Mesenchymal stem cell (in vitro differentiated cells and primary cell): ENCODE measurements at regions not wholly inside any gene's neighbourhood (a gene's known extent, or its start where the extent isn't known, plus 50 kb on each side); places are given as distances from the start of the nearest gene placed in this dataset.
A peak's percentile ranks its signal among the peaks of the same experiment; 100 is the strongest.

Source experiments
- DNase-seq: peaks from one replicate; pipeline ENCODE4 v3.0.0-alpha.2; 2013
- H2AFZ ChIP-seq: one replicate; pipeline ENCODE4 v1.6.1; 2013; ENCODE audit warnings: low read depth, mild to moderate bottlenecking, control low read depth, inconsistent platforms, low read length, moderate library complexity
- H2AK5ac ChIP-seq: 2 replicates; pipeline ENCODE4 v1.6.1; 2013; ENCODE audit warnings: low read length, moderate library complexity, mild to moderate bottlenecking, inconsistent platforms; ENCODE audit not compliant: severe bottlenecking
- H2BK120ac ChIP-seq: one replicate; pipeline ENCODE4 v1.6.1; 2013; ENCODE audit warnings: low read depth, mild to moderate bottlenecking, inconsistent platforms, low read length, moderate library complexity
- H2BK12ac ChIP-seq, 2 experiments: one replicate each; pipeline ENCODE4 v1.6.1; 2013; ENCODE audit warnings: inconsistent platforms in 2 of 2, low read length in 2 of 2, mild to moderate bottlenecking in 2 of 2, moderate library complexity in 2 of 2, control low read depth in 1 of 2
- H2BK15ac ChIP-seq: one replicate; pipeline ENCODE4 v1.6.1; 2013; ENCODE audit warnings: mild to moderate bottlenecking, low read depth, inconsistent platforms; ENCODE audit not compliant: poor library complexity, severe bottlenecking
- H2BK5ac ChIP-seq: 2 replicates; pipeline ENCODE4 v1.6.1; 2013; ENCODE audit warnings: low read depth, mild to moderate bottlenecking, low read length, control low read depth, inconsistent platforms; ENCODE audit not compliant: poor library complexity, severe bottlenecking
- H3K14ac ChIP-seq, 2 experiments: one replicate each; pipeline ENCODE4 v1.6.1; 2013; ENCODE audit warnings: inconsistent platforms in 2 of 2, low read length in 2 of 2, control low read depth in 1 of 2, mild to moderate bottlenecking in 1 of 2, moderate library complexity in 1 of 2
- H3K18ac ChIP-seq, 2 experiments: one replicate each; pipeline ENCODE4 v1.6.1; 2013; ENCODE audit warnings: inconsistent platforms in 2 of 2, low read length in 2 of 2, control low read depth in 1 of 2, low read depth in 1 of 2, mild to moderate bottlenecking in 1 of 2
- H3K23ac ChIP-seq, 2 experiments: one replicate each; pipeline ENCODE4 v1.6.1; 2013; ENCODE audit warnings: inconsistent platforms in 2 of 2, low read length in 2 of 2, mild to moderate bottlenecking in 2 of 2, moderate library complexity in 2 of 2, control low read depth in 1 of 2
- H3K27ac ChIP-seq: 2 replicates; pipeline ENCODE4 v1.5.1; 2013; ENCODE audit warnings: mild to moderate bottlenecking, moderate library complexity, low read length, control low read depth, inconsistent platforms; ENCODE audit not compliant: poor library complexity, severe bottlenecking
- H3K27me3 ChIP-seq, 2 experiments: 2 replicates each; pipeline versions ENCODE4 v1.6.1 to v1.7.0; 2013; ENCODE audit warnings: low read length in 2 of 2, mild to moderate bottlenecking in 2 of 2, moderate library complexity in 2 of 2, control low read depth in 1 of 2, inconsistent platforms in 1 of 2; ENCODE audit not compliant: control insufficient read depth in 1 of 2, insufficient read depth in 1 of 2
- H3K36me3 ChIP-seq, 2 experiments: 2 replicates each; pipeline versions ENCODE4 v1.6.1 to v1.7.0; 2013; ENCODE audit warnings: low read length in 2 of 2, control low read depth in 1 of 2, inconsistent platforms in 1 of 2, low read depth in 1 of 2, mild to moderate bottlenecking in 1 of 2; ENCODE audit not compliant: insufficient read depth in 2 of 2, control insufficient read depth in 1 of 2
- H3K4ac ChIP-seq, 2 experiments: one replicate each; pipeline ENCODE4 v1.6.1; 2013; ENCODE audit warnings: inconsistent platforms in 2 of 2, low read length in 2 of 2, mild to moderate bottlenecking in 2 of 2, moderate library complexity in 2 of 2, control low read depth in 1 of 2, low read depth in 1 of 2
- H3K4me1 ChIP-seq: 2 replicates; pipeline ENCODE4 v1.6.1; 2013; ENCODE audit warnings: low read depth, low read length, control low read depth; ENCODE audit not compliant: control insufficient read depth, insufficient read depth
- H3K4me2 ChIP-seq: 2 replicates; pipeline ENCODE4 v1.6.1; 2013; ENCODE audit warnings: low read length, mild to moderate bottlenecking, inconsistent platforms; ENCODE audit not compliant: poor library complexity, severe bottlenecking
- H3K4me3 ChIP-seq, 2 experiments: 2 replicates each; pipeline versions ENCODE4 v1.5.1 to v1.7.0; 2013; ENCODE audit warnings: low read length in 2 of 2, mild to moderate bottlenecking in 2 of 2, control low read depth in 1 of 2, low read depth in 1 of 2; ENCODE audit not compliant: insufficient read depth in 1 of 2
- H3K79me1 ChIP-seq: replicated peaks from 2 replicates; pipeline ENCODE4 v1.6.1; 2013; ENCODE audit warnings: mild to moderate bottlenecking, control low read depth, low read length, inconsistent platforms; ENCODE audit not compliant: poor library complexity, severe bottlenecking
- H3K9ac ChIP-seq: 2 replicates; pipeline ENCODE4 v1.7.0; 2013; ENCODE audit warnings: mild to moderate bottlenecking, low read length, moderate library complexity
- H3K9me3 ChIP-seq: 2 replicates; pipeline ENCODE4 v1.7.0; 2013; ENCODE audit warnings: mild to moderate bottlenecking, low read length; ENCODE audit not compliant: control insufficient read depth
- H4K8ac ChIP-seq: one replicate; pipeline ENCODE4 v1.6.1; 2013; ENCODE audit warnings: inconsistent platforms, mild to moderate bottlenecking, low read length, moderate library complexity
- H4K91ac ChIP-seq: one replicate; pipeline ENCODE4 v1.6.1; 2013; ENCODE audit warnings: mild to moderate bottlenecking, low read length, inconsistent platforms
- WGBS: methylation state at CpG from one replicate; pipeline ENCODE4 v1.1.7; 2013; ENCODE audit warnings: mixed read lengths; 5-methylcytosine and 5-hydroxymethylcytosine counted together

DNA sequence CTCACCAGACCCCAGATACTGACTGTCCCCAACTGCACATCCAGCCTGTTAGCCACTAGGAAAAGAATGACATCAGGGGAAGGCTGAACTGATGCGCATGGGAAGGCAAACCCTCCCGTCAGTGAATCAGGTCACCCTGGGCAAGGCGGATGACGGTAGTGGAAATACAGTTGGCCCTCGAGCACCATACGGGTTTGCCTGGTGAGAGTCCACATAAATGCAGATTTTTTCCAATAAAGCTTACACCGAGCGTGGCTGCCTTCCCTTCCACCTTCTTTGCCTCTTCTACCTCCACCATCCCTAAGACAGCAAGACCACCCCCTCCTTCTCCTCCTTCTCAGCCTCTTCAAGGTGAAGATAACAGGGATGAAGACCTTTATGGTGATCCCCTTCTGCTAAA, 236.1 kb upstream of the TNRC6C start:
- H3K9ac ChIP-seq = no peak overlapping the region
- no peak overlapping the region for H2BK120ac ChIP-seq
- H3K4me3 ChIP-seq = no peak overlapping the region
- H3K4me1 ChIP-seq = peaks cover 2% of the 10 kb centered on the region
- H2BK12ac ChIP-seq = no peak overlapping the region
- no peak overlapping the region for H3K4me2 ChIP-seq
- no peaks in the 10 kb centered on the region for H3K36me3 ChIP-seq
- H2AK5ac ChIP-seq = no peak overlapping the region
- H3K14ac ChIP-seq = no peak overlapping the region
- H3K23ac ChIP-seq = no peak overlapping the region
- H3K9me3 ChIP-seq = peaks cover under 1% of the 10 kb centered on the region
- H2BK15ac ChIP-seq = no peak overlapping the region
- H3K27ac ChIP-seq = no peak overlapping the region
- 88% methylated on average over 8 of the region's 8 CpGs for WGBS
- no peaks in the 10 kb centered on the region for H3K79me1 ChIP-seq
- no peak for DNase-seq
- no peak overlapping the region for H3K4ac ChIP-seq
- H2AFZ ChIP-seq = no peak overlapping the region
- no peak overlapping the region for H2BK5ac ChIP-seq
- H4K91ac ChIP-seq = no peak overlapping the region
- H3K18ac ChIP-seq = no peak overlapping the region
- H4K8ac ChIP-seq = no peak overlapping the region
- H3K27me3 ChIP-seq = peaks cover 16 to 45% of the 10 kb centered on the region in 2 experiments

DNA sequence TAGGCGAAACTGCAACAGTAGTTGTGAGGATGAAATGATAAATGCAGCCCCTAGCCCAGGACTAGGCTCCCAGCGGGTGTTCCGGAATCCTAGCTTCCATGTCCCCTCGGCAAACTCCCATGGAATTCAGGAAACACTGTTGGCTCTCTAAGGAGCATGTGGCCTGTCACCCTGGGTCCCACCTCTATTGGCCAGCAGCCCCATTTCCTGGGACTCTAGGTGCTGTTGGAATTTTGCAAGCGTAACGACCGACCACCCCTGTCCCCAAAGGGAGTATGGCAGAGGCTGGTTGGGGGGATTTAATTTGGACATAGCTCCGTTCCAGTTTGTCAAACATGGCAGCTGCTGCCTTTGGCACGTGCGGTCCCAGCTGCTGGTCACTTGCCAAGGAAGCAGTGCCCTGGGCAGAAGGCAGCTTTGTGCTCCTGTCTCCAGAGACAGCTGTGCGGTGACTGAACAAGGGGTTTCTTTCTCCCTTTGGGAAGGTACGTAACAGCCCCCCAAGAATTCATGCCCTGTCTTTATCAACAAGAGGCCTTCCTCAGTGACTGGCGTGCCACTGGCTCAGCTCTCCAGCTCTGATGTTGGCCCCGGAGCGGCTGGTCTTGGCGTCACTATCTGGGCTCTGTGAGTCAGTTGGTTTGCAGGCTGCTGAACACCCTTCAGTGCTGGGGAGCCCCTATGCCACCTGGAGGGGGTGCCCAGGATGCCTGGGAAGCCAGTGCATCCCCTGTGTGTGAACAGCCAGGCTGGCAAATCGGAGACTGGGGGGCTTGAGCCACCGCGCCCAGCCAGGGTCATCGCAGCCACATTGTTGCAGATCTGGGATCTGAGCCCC, 235.2 kb upstream of the TNRC6C start:
- no peak overlapping the region for H3K4me2 ChIP-seq
- no peak overlapping the region for H2AK5ac ChIP-seq
- H2AFZ ChIP-seq = no peak overlapping the region
- H2BK5ac ChIP-seq = no peak overlapping the region
- peak overlapping the region in 1 of 2 experiments; percentile 26 for H3K14ac ChIP-seq
- no peak for DNase-seq
- no peaks in the 10 kb centered on the region for H3K36me3 ChIP-seq
- H3K4me1 ChIP-seq = peaks cover 2% of the 10 kb centered on the region
- no peak overlapping the region for H4K91ac ChIP-seq
- H3K4me3 ChIP-seq = no peak overlapping the region
- no peak overlapping the region for H2BK12ac ChIP-seq
- H3K23ac ChIP-seq = no peak overlapping the region
- H3K18ac ChIP-seq = no peak overlapping the region
- no peak overlapping the region for H2BK120ac ChIP-seq
- H4K8ac ChIP-seq = no peak overlapping the region
- no peak overlapping the region for H2BK15ac ChIP-seq
- H3K27me3 ChIP-seq = peaks cover 17 to 41% of the 10 kb centered on the region in 2 experiments
- H3K9me3 ChIP-seq = no peaks in the 10 kb centered on the region
- H3K4ac ChIP-seq = no peak overlapping the region
- WGBS = 89% methylated on average over 20 of the region's 20 CpGs
- no peak overlapping the region for H3K27ac ChIP-seq
- H3K79me1 ChIP-seq = no peaks in the 10 kb centered on the region
- no peak overlapping the region for H3K9ac ChIP-seq

DNA sequence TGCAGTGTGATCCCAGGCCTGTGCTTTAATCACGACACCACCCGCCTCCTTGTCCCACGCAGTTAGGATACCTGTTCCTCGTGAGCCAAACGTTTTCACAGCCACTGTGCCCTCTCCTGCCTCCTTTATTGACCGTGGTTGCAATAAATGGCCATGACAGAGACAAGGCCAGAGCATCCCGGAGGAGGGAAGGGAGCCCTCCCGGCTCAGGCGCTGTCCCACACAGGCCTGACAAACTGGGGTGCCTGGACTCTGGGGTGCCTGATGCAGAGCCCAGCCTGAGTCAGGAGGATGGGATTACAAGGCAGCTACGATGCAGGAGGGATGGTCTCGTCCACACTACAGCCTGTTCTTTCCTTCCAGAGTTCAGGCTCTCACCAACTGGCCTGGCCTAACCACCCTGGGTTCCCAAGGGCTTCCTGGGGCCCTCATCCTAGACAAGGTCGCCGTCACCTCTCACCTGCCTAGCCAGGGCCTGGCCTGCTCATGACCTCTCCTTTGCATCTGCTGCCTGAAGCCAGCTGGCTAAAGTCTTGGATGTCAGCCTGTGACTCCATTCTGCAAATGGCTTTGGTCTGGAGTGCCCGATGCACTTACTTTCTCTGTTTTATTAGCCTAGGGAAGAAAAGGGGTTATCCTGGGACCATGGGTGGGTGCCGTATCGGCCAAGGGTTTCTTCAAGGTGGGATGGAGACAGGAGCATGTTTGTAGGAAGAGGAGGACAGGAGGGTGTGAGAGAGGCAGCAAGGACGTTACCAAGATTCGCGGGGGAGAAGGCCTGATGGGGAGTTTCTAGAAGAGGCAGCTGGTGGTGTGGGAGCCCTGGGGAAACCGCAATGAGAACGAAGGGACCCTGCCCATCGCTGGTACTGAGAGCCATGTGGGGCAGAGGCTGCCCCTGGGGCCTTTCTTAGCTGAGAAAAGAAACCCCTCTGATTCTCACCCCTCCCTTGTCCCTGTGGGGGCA, 234.3 kb upstream of the TNRC6C start:
- Histone ChIP-seq H3K9me3 (no peaks in the 10 kb centered on the region), H2AFZ (no peak overlapping the region), H2BK15ac (no peak overlapping the region), H3K36me3 (no peaks in the 10 kb centered on the region), H3K4ac (no peak overlapping the region), H3K23ac (no peak overlapping the region), H2BK120ac (no peak overlapping the region), H3K4me3 (no peak overlapping the region), H3K79me1 (no peaks in the 10 kb centered on the region), H3K18ac (no peak overlapping the region), H2BK12ac (no peak overlapping the region), H2BK5ac (no peak overlapping the region), H4K8ac (no peak overlapping the region), H2AK5ac (no peak overlapping the region), H3K27ac (no peak overlapping the region), H3K4me1 (no peaks in the 10 kb centered on the region), H3K14ac (peak overlapping the region in 1 of 2 experiments; percentile 26), H3K27me3 (peaks cover 17 to 47% of the 10 kb centered on the region in 2 experiments), H3K9ac (no peak overlapping the region), H3K4me2 (no peak overlapping the region), H4K91ac (no peak overlapping the region)
- WGBS = 82% methylated on average over 22 of the region's 22 CpGs
- no peak for DNase-seq
